NCI-H1105 treated with DMSO at 0.1 percent for 48 hours (cell line): ENCODE measurements at regions not wholly inside any gene's neighbourhood (a gene's known extent, or its start where the extent isn't known, plus 50 kb on each side); places are given as distances from the start of the nearest gene placed in this dataset.
"Not testable (repeated sequence)": the region's sequence is repeated elsewhere in the genome, so short reads cannot be mapped to it uniquely, and the experiment has no call there.

Experiments
- DNase-seq: peaks from one replicate; lab custom pipeline; 2025; lab: John Stamatoyannopoulos, UW

GRCh38 chr7:118418433-118418832 is 193.9 kb downstream of the ANKRD7 start:
- DNase-seq, result no peak

- no peak for DNase-seq
Measured at GRCh38 chr7:118420888-118421287, 196.4 kb downstream of the ANKRD7 start.

GRCh38 chr7:118429141-118429540 is 204.6 kb downstream of the ANKRD7 start:
- no peak for DNase-seq

- no peak for DNase-seq
Measured at GRCh38 chr7:118436663-118437062, 212.2 kb downstream of the ANKRD7 start.

GRCh38 chr7:118449030-118449429 is 224.5 kb downstream of the ANKRD7 start:
- DNase-seq, result not testable (repeated sequence)

GRCh38 chr7:118449797-118450567 is 225.5 kb downstream of the ANKRD7 start:
- no peak for DNase-seq

- DNase-seq, result no peak
Measured at GRCh38 chr7:118452128-118452527, 227.6 kb downstream of the ANKRD7 start.

GRCh38 chr7:118467381-118467780 is 242.9 kb downstream of the ANKRD7 start:
- no peak for DNase-seq

- no peak for DNase-seq
Measured at GRCh38 chr7:118472581-118472980, 248.1 kb downstream of the ANKRD7 start.

GRCh38 chr7:118473271-118473670 is 248.8 kb downstream of the ANKRD7 start:
- DNase-seq, result no peak

GRCh38 chr7:118476036-118476435 is 251.5 kb downstream of the ANKRD7 start:
- no peak for DNase-seq

GRCh38 chr7:118477036-118477435 is 252.5 kb downstream of the ANKRD7 start:
- DNase-seq, result no peak

- no peak for DNase-seq
Measured at GRCh38 chr7:118478236-118478635, 253.7 kb downstream of the ANKRD7 start.

- DNase-seq, result no peak
Measured at GRCh38 chr7:118478931-118479330, 254.4 kb downstream of the ANKRD7 start.

GRCh38 chr7:118492466-118492865 is 268.0 kb downstream of the ANKRD7 start:
- no peak for DNase-seq

- no peak for DNase-seq
Measured at GRCh38 chr7:118496138-118496644, 271.7 kb downstream of the ANKRD7 start.

- no peak for DNase-seq
Measured at GRCh38 chr7:118502235-118502634, 277.7 kb downstream of the ANKRD7 start.

GRCh38 chr7:118511146-118511545 is 286.6 kb downstream of the ANKRD7 start:
- no peak for DNase-seq

GRCh38 chr7:118517275-118517674 is 292.8 kb downstream of the ANKRD7 start:
- DNase-seq, result no peak

- DNase-seq, result no peak
Measured at GRCh38 chr7:118525020-118525419, 300.5 kb downstream of the ANKRD7 start.

GRCh38 chr7:118531566-118531965 is 307.1 kb downstream of the ANKRD7 start:
- no peak for DNase-seq

- DNase-seq, result no peak
Measured at GRCh38 chr7:118559207-118559606, 334.7 kb downstream of the ANKRD7 start.

GRCh38 chr7:118563311-118563710 is 338.8 kb downstream of the ANKRD7 start:
- DNase-seq, result no peak

GRCh38 chr7:118572604-118573003 is 348.1 kb downstream of the ANKRD7 start:
- DNase-seq, result no peak
